ENCODE measurements at regions not wholly inside any gene's neighbourhood (a gene's known extent, or its start where the extent isn't known, plus 50 kb on each side); places are given as distances from the start of the nearest gene placed in this dataset.
A peak's percentile ranks its signal among the peaks of the same experiment; 100 is the strongest.
"Not testable (repeated sequence)": the region's sequence is repeated elsewhere in the genome, so short reads cannot be mapped to it uniquely, and the experiment has no call there.

- in situ Hi-C loops (cut with HindIII; ENCODE audit: low sequenced_read_pairs): no loop called here
- no peak for DNase-seq (ENCODE audit: low spot score)
These were observed 365.3 kb upstream of the CCL2 start for GRCh38 chr17:33889766-33890165.

GRCh38 chr17:33892717-33893591 lies 362.1 kb upstream of the CCL2 start:
- DNase-seq (ENCODE audit: low spot score): peak; percentile 45
- in situ Hi-C loops (cut with HindIII; ENCODE audit: low sequenced_read_pairs): no loop called here

GRCh38 chr17:33895491-33895890 lies 359.6 kb upstream of the CCL2 start:
- in situ Hi-C loops (cut with HindIII; ENCODE audit: low sequenced_read_pairs): no loop called here
- DNase-seq (ENCODE audit: low spot score): peak; percentile 87

- in situ Hi-C loops (cut with HindIII; ENCODE audit: low sequenced_read_pairs): no loop called here
- no peak for DNase-seq (ENCODE audit: low spot score)
These were observed 358.8 kb upstream of the CCL2 start for GRCh38 chr17:33896263-33896662.

- no peak for DNase-seq (ENCODE audit: low spot score)
- in situ Hi-C loops (cut with HindIII; ENCODE audit: low sequenced_read_pairs): no loop called here
These were observed 354.0 kb upstream of the CCL2 start for GRCh38 chr17:33901085-33901484.

- DNase-seq (ENCODE audit: low spot score): no peak
- in situ Hi-C loops (cut with HindIII; ENCODE audit: low sequenced_read_pairs): no loop called here
These were observed 352.1 kb upstream of the CCL2 start for GRCh38 chr17:33902901-33903449.

GRCh38 chr17:33904476-33904875 lies 350.6 kb upstream of the CCL2 start:
- in situ Hi-C loops (cut with HindIII; ENCODE audit: low sequenced_read_pairs): no loop called here
- DNase-seq (ENCODE audit: low spot score): no peak

- DNase-seq (ENCODE audit: low spot score): no peak
- in situ Hi-C loops (cut with HindIII; ENCODE audit: low sequenced_read_pairs): no loop called here
These were observed 349.7 kb upstream of the CCL2 start for GRCh38 chr17:33905338-33905800.

- DNase-seq (ENCODE audit: low spot score): no peak
- in situ Hi-C loops (cut with HindIII; ENCODE audit: low sequenced_read_pairs): no loop called here
These were observed 346.6 kb upstream of the CCL2 start for GRCh38 chr17:33908363-33909064.

- in situ Hi-C loops (cut with HindIII; ENCODE audit: low sequenced_read_pairs): no loop called here
- no peak for DNase-seq (ENCODE audit: low spot score)
These were observed 344.8 kb upstream of the CCL2 start for GRCh38 chr17:33910200-33910857.

GRCh38 chr17:33914125-33914524 lies 341.0 kb upstream of the CCL2 start:
- in situ Hi-C loops (cut with HindIII; ENCODE audit: low sequenced_read_pairs): no loop called here
- no peak for DNase-seq (ENCODE audit: low spot score)

- in situ Hi-C loops (cut with HindIII; ENCODE audit: low sequenced_read_pairs): no loop called here
These were observed 332.1 kb upstream of the CCL2 start for GRCh38 chr17:33922971-33923370.

GRCh38 chr17:33924104-33924503 lies 331.0 kb upstream of the CCL2 start:
- in situ Hi-C loops (cut with HindIII; ENCODE audit: low sequenced_read_pairs): no loop called here
- no peak for DNase-seq (ENCODE audit: low spot score)

More at GRCh38 chr17:33922971-33923370, 332.1 kb upstream of the CCL2 start:
- DNase-seq (ENCODE audit: low spot score): peak; percentile 97

GRCh38 chr17:33925649-33926048 lies 329.4 kb upstream of the CCL2 start:
- no peak for DNase-seq (ENCODE audit: low spot score)
- in situ Hi-C loops (cut with HindIII; ENCODE audit: low sequenced_read_pairs): no loop called here

GRCh38 chr17:33927732-33928133 lies 327.4 kb upstream of the CCL2 start:
- in situ Hi-C loops (cut with HindIII; ENCODE audit: low sequenced_read_pairs): no loop called here
- peak; percentile 72 for DNase-seq (ENCODE audit: low spot score)

GRCh38 chr17:33929181-33929724 lies 325.8 kb upstream of the CCL2 start:
- in situ Hi-C loops (cut with HindIII; ENCODE audit: low sequenced_read_pairs): no loop called here
- no peak for DNase-seq (ENCODE audit: low spot score)

- DNase-seq (ENCODE audit: low spot score); in situ Hi-C loops (cut with HindIII; ENCODE audit: low sequenced_read_pairs): not testable (repeated sequence)
These were observed 323.8 kb upstream of the CCL2 start for GRCh38 chr17:33931148-33931814.

- in situ Hi-C loops (cut with HindIII; ENCODE audit: low sequenced_read_pairs): no loop called here
- no peak for DNase-seq (ENCODE audit: low spot score)
These were observed 322.1 kb upstream of the CCL2 start for GRCh38 chr17:33932996-33933395.

- no peak for DNase-seq (ENCODE audit: low spot score)
- in situ Hi-C loops (cut with HindIII; ENCODE audit: low sequenced_read_pairs): no loop called here
These were observed 321.5 kb upstream of the CCL2 start for GRCh38 chr17:33933576-33933975.

All from G401 (cell line).